ENCODE measurements at regions not wholly inside any gene's neighbourhood (a gene's known extent, or its start where the extent isn't known, plus 50 kb on each side); places are given as distances from the start of the nearest gene placed in this dataset.

GRCh38 chr2:16302431-16303272 is 362.3 kb downstream of the MYCN start (continued):
- no peak for TF ChIP-seq ZNF24 (tag by site-specific recombination; IDR thresholded peaks at IDR 0.05)
- TF ChIP-seq ZNF140 (tag by site-specific recombination; IDR thresholded peaks at IDR 0.05), result no peak

- H3K27ac ChIP-seq (ENCODE audit: extremely low read depth, low read depth, low read length), result no peak overlapping the region
- TF ChIP-seq ZSCAN5A (tag by site-specific recombination; IDR thresholded peaks at IDR 0.05) (no peak), WT1 (tag by site-specific recombination; IDR thresholded peaks at IDR 0.05) (no peak), ZNF214 (tag by site-specific recombination; IDR thresholded peaks at IDR 0.05; ENCODE audit: borderline replicate concordance) (no peak)
- H3K4me3 ChIP-seq (ENCODE audit: low read depth, low read length), result no peak overlapping the region
- no peaks in the 10 kb centered on the region for H3K4me1 ChIP-seq (ENCODE audit: control insufficient read depth, insufficient read depth, low read length)
- H3K36me3 ChIP-seq (ENCODE audit: control insufficient read depth in 2 of 2, insufficient read depth in 1 of 2, low read length in 2 of 2), result no peaks in the 10 kb centered on the region
- ChIA-PET POLR2A (no interaction called here), CTCF (interaction anchor here (0.6 to 1.0 kb wide), 3 partner anchors 139 to 203 kb away, joined by 3 read pairs; no protein-coding TSS in a partner anchor)
- no peaks in the 10 kb centered on the region for H3K9me3 ChIP-seq (ENCODE audit: control insufficient read depth, insufficient read depth, low read depth, low read length)
Measured at GRCh38 chr2:16301961-16302360, 361.6 kb downstream of the MYCN start.

- TF ChIP-seq ZSCAN4 (tag by site-specific recombination; IDR thresholded peaks at IDR 0.05) (no peak), IKZF3 (tag by site-specific recombination; IDR thresholded peaks at IDR 0.05) (no peak), HIC1 (tag by site-specific recombination; IDR thresholded peaks at IDR 0.05) (no peak), MYNN (tag by site-specific recombination; IDR thresholded peaks at IDR 0.05; ENCODE audit: borderline replicate concordance) (no peak)
- CTCF ChIA-PET, result interaction anchor here (1.1 kb wide), 1 partner anchor 17 kb away, joined by 6 read pairs; no protein-coding TSS in a partner anchor
- no peak overlapping the region for H3K27ac ChIP-seq (ENCODE audit: extremely low read depth, low read depth, low read length)
Measured at GRCh38 chr2:16298866-16299265, 358.5 kb downstream of the MYCN start.

GRCh38 chr2:16296331-16297250 is 356.2 kb downstream of the MYCN start:
- no peak overlapping the region for H3K4me3 ChIP-seq (ENCODE audit: low read depth, low read length)
- no peak for TF ChIP-seq ZNF660 (tag by site-specific recombination; IDR thresholded peaks at IDR 0.05)
- TF ChIP-seq ZNF16 (tag by site-specific recombination; IDR thresholded peaks at IDR 0.05; ENCODE audit: low read depth), result no peak
- TF ChIP-seq REST (tag by site-specific recombination; IDR thresholded peaks at IDR 0.05), result no peak
- TF ChIP-seq TRIM28 (IDR thresholded peaks at IDR 0.05; ENCODE audit: borderline replicate concordance, low read length), result no peak
- TF ChIP-seq ZNF623 (tag by site-specific recombination; IDR thresholded peaks at IDR 0.05), result no peak
- no peak for TF ChIP-seq ZNF132 (tag by site-specific recombination; IDR thresholded peaks at IDR 0.05; ENCODE audit: borderline replicate concordance)
- TF ChIP-seq PATZ1 (tag by site-specific recombination; IDR thresholded peaks at IDR 0.05), result no peak
- no peaks in the 10 kb centered on the region for H3K4me1 ChIP-seq (ENCODE audit: control insufficient read depth, insufficient read depth, low read length)
- ChIA-PET CTCF (interaction anchor here (0.6 to 0.7 kb wide), 2 partner anchors 14 to 107 kb away, joined by 3 read pairs; no protein-coding TSS in a partner anchor), POLR2A (no interaction called here)
- no peaks in the 10 kb centered on the region for H3K36me3 ChIP-seq (ENCODE audit: control insufficient read depth in 2 of 2, insufficient read depth in 1 of 2, low read length in 2 of 2)
- no peak overlapping the region for H3K27ac ChIP-seq (ENCODE audit: extremely low read depth, low read depth, low read length)
- no peaks in the 10 kb centered on the region for H3K9me3 ChIP-seq (ENCODE audit: control insufficient read depth, insufficient read depth, low read depth, low read length)

More at GRCh38 chr2:16298866-16299265, 358.5 kb downstream of the MYCN start:
- H3K36me3 ChIP-seq (ENCODE audit: control insufficient read depth in 2 of 2, insufficient read depth in 1 of 2, low read length in 2 of 2), result no peaks in the 10 kb centered on the region
- H3K4me3 ChIP-seq (ENCODE audit: low read depth, low read length), result no peak overlapping the region
- H3K4me1 ChIP-seq (ENCODE audit: control insufficient read depth, insufficient read depth, low read length), result no peaks in the 10 kb centered on the region
- H3K9me3 ChIP-seq (ENCODE audit: control insufficient read depth, insufficient read depth, low read depth, low read length), result no peaks in the 10 kb centered on the region
- POLR2A ChIA-PET, result no interaction called here
